ENCODE measurements at regions not wholly inside any gene's neighbourhood (a gene's known extent, or its start where the extent isn't known, plus 50 kb on each side); places are given as distances from the start of the nearest gene placed in this dataset.

DNA sequence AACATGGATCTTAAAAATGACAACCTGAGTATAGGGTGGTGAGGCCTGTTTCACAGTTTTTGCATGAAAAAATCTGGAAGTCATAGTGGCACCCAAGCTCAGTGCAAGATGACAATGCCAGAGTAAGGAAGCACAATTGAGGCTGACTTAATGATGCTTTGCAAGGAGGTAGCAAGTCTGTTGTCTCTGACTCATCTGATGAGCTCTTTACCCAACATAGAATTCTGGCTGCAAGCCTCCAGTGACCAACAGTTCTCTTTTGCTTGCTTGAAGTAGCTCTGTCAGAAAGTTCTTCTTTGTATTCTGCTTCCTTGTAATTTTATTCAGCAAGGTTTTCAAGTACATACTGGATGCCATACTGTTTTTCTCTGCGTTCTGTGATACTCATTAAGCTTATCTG is 117.1 kb downstream of the FOXD2 start:
- no peak for DNase-seq

DNA sequence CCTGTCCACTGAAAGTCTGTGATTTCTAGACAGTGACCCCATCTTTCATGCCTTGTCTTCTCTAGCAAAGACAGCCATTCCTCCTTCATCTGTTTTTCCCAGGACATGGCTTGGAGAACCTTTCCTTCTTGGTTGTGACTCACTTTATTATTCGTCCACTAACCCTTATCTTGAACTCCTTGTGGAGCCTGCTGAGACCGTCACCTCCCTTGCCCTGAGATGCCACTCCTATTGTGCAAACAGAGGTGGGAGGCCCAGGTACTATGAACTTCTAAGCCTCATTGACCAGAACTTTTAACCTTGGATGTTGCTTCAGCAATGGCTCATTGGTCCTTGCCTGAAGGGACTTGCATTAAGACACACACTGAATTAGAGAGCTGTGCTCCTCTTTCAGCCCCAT is 117.5 kb downstream of the FOXD2 start:
- no peak for DNase-seq

GRCh38 chr1:47555841-47556560 is 118.2 kb downstream of the FOXD2 start:
- DNase-seq, result peak; percentile 42

GRCh38 chr1:47557066-47557465 is 119.2 kb downstream of the FOXD2 start:
- no peak for DNase-seq

- DNase-seq, result peak; percentile 62
These were observed 121.1 kb downstream of the FOXD2 start for GRCh38 chr1:47558601-47559593.

GRCh38 chr1:47559944-47560695 is 122.3 kb downstream of the FOXD2 start:
- no peak for DNase-seq

DNA sequence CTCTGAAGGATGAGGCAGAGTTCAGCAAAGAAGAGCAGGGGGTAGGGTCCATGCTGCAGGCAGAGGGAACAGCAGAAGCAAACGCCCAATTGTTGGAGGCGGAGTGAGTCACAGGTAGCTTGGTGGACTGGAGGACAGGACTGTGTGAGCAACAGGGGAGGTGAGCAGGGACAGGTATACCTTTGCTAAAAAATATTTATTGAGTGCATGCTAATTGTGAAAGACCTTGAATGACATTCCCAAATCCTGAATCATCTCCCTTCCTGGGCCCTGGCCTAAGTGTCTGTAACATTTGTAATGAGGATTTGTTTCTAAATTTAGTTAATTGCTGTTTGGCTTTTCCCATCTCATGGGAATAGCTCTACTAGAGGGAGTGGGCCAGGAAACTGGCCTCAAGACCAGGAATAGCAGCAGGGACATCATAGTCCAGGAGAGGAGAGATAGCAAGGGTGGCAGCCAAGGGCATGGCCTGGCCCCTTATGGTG is 123.7 kb downstream of the FOXD2 start:
- no peak for DNase-seq

- DNase-seq, result no peak
These were observed 124.3 kb downstream of the FOXD2 start for GRCh38 chr1:47562147-47562546.

- no peak for DNase-seq
These were observed 125.0 kb downstream of the FOXD2 start for GRCh38 chr1:47562799-47563198.

GRCh38 chr1:47563201-47563600 is 125.4 kb downstream of the FOXD2 start:
- no peak for DNase-seq

DNA sequence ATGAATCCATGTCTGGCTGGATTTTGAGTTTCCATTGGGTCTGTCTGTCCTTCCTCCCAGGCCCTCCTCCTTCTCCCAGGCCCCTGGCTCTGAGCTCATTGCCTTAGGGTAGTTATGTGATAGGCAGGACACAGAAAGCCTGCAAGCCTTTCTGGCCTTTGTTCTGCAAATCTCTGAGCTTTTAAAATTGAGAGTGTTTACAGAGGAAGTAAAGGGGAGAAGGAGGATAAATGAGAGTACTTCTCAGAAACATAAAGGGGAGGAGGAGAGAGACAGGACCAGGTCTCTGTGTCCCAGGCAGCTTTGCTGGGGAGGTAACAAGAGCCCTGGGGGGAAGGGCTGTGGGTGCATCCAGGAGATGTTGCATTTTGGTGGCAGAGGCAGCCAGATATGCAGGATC is 126.7 kb downstream of the FOXD2 start:
- DNase-seq, result no peak

- DNase-seq, result no peak
These were observed 127.2 kb downstream of the FOXD2 start for GRCh38 chr1:47565092-47565491.

DNA sequence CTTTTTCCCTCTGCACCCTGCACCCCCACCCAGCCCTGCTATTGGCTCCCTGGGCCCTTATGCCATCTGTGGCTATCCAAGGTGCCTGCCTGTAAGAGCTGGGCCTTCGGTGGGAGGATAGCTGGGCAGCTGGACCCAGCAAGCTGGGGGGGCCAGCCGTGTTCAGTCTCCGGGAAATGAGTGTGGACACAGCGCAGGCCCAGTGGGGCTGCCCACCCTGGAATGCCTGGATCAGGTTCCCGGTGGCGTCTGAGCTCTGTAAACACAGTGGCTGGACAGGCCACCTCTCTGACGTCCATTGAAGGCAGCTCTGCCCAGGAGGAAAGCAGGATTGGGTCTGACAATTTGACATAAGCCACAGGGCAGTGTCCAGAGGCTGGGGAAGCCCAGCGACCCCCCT is 127.8 kb downstream of the FOXD2 start:
- DNase-seq, result no peak

DNA sequence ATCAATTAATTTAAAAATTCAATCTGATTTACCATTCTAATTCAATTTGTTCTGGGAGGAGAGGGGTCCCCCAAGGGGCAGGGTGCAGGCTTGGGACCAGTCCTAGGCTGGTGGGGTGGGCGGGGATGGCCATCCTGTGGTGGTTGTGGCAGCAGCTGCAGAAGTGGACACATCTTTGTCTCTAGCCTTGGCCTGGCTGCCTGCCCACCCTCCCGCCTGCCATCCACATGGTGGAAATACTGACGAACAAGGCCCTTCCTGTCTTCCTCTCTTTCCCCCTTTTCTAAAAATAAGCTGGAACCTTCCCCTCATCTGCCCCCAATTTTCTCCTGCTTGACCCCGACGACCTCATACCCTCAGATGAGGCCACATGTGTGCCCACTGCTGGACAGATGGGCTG is 130.9 kb downstream of the FOXD2 start:
- DNase-seq, result no peak

DNA sequence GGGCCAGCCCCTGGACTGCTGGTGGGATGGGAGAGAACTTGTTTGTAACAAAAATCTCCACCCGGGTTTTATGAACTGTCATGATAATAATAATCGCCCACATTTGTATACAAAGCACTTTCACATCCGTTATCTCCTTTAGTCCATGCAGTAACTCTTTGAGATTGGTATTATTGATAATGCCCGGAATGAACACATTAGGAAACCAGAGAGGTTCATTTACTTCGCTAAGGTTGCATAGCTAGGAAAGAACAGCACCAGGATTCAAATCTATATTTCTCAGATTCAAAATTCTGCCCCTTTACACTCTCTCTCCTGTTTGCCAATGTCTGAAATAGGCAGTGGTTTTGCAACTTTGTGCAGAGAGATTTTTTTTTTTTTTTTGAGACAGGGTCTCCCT is 131.4 kb downstream of the FOXD2 start:
- DNase-seq, result no peak

- DNase-seq, result peak; percentile 49
These were observed 132.0 kb downstream of the FOXD2 start for GRCh38 chr1:47569681-47570470.

- DNase-seq, result no peak
These were observed 133.3 kb downstream of the FOXD2 start for GRCh38 chr1:47571161-47571560.

GRCh38 chr1:47571952-47572351 is 134.1 kb downstream of the FOXD2 start:
- no peak for DNase-seq

DNA sequence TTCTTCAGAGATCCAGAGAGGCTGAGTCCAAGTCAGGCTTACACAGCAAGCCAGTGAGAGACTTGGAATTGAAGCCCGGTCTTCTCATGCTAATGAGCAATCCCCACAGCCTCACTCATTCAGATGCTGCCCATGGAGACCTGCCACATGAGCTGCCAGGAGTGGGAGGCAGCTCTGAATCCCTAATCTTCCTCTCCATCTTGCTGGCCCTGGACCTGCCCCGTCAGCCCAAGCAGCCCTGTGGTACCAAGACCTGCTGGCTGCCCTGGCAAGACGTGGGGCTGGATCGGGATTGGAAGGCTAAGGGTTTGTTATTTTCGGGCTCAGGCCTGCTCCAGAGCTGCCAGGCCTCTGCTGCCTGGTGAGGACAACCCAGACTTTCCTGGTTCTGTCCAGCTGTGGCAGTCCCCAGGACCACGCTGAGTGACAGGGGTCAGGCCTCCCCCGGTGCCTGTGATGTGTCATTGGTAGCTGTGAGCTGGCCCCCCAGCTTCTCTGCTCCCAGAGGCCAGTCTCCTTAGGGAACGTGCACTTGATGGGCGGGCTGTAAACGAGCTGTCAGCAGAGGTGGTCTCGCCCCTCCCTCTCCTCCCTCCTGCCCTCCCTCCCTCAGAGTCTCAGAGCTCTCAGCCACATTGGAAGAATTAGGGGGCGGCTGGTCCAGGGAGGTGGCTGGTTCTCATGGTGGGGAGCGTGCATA is 135.0 kb downstream of the FOXD2 start:
- DNase-seq, result peak; percentile 32

DNA sequence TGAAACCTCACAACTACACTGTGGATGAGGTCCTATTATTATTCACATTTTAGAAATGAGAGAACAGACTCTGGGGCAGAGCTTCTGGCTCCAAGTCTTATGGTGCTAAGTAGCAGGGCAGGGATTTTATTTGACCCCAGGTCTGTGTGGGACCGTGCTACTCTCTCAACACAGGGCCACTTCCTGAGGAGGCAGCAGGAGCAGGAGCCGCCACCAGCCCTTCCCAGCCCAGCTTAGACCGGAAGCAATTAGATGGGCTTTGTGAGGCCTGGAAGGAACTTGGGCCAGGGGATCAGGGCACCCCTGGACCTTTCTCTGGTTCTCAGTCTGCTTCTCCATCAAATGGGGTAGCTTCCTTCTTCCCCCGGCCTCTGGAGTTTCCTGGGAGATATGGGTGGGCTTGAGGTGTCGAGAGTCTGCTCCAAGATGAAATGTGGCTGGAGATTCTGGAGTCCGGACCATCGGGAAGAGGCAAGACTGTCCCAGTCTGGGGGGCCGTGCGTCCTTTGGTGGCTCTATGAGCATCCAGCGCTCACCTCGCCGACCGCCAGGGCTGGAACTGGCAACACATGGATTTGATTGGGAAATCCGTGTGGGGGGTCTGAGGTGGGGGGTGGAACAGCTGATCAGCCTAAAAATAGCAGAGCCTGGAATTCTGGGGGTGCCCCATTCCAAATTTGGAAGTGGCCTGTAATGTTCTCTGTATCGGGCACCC is 136.8 kb downstream of the FOXD2 start:
- no peak for DNase-seq

Measured in right kidney (tissue), 1 donor.